ENCODE measurements at regions not wholly inside any gene's neighbourhood (a gene's known extent, or its start where the extent isn't known, plus 50 kb on each side); places are given as distances from the start of the nearest gene placed in this dataset.

- H3K27ac Mint-ChIP-seq: no peak overlapping the region
- H3K27me3 Mint-ChIP-seq (ENCODE audit: low read depth, poor library complexity): no peaks in the 10 kb centered on the region
- H3K4me3 Mint-ChIP-seq: no peak overlapping the region
- no peak for DNase-seq
- H3K4me1 Mint-ChIP-seq: no peaks in the 10 kb centered on the region
- no peaks in the 10 kb centered on the region for H3K36me3 Mint-ChIP-seq (ENCODE audit: low read depth)
- H3K9me3 Mint-ChIP-seq: peaks cover 4% of the 10 kb centered on the region
- TF ChIP-seq CTCF (IDR thresholded peaks at IDR 0.05): no peak
These were observed 271.9 kb upstream of the GPC6 start for GRCh38 chr13:92954746-92955145.

- DNase-seq: no peak
- Mint-ChIP-seq H3K4me3 (no peak overlapping the region), H3K27ac (no peak overlapping the region), H3K36me3 (ENCODE audit: low read depth) (peaks cover 5% of the 10 kb centered on the region), H3K27me3 (ENCODE audit: low read depth, poor library complexity) (no peaks in the 10 kb centered on the region), H3K9me3 (peaks cover 21% of the 10 kb centered on the region), H3K4me1 (no peaks in the 10 kb centered on the region)
- TF ChIP-seq CTCF (IDR thresholded peaks at IDR 0.05): no peak
These were observed 266.8 kb upstream of the GPC6 start for GRCh38 chr13:92959790-92960189.

- H3K9me3 Mint-ChIP-seq: peaks cover 21% of the 10 kb centered on the region
- no peak for DNase-seq
- TF ChIP-seq CTCF (IDR thresholded peaks at IDR 0.05): no peak
- H3K4me1 Mint-ChIP-seq: no peaks in the 10 kb centered on the region
- H3K4me3 Mint-ChIP-seq: no peak overlapping the region
- no peak overlapping the region for H3K27ac Mint-ChIP-seq
- H3K27me3 Mint-ChIP-seq (ENCODE audit: low read depth, poor library complexity): peaks cover 4% of the 10 kb centered on the region
- H3K36me3 Mint-ChIP-seq (ENCODE audit: low read depth): peaks cover 5% of the 10 kb centered on the region
These were observed 263.6 kb upstream of the GPC6 start for GRCh38 chr13:92963029-92963428.

- DNase-seq: no peak
- Mint-ChIP-seq H3K36me3 (ENCODE audit: low read depth) (peaks cover 5% of the 10 kb centered on the region), H3K4me1 (no peaks in the 10 kb centered on the region), H3K27ac (no peak overlapping the region), H3K4me3 (no peak overlapping the region), H3K9me3 (peaks cover 9% of the 10 kb centered on the region), H3K27me3 (ENCODE audit: low read depth, poor library complexity) (peaks cover 6% of the 10 kb centered on the region)
- TF ChIP-seq CTCF (IDR thresholded peaks at IDR 0.05): no peak
These were observed 260.3 kb upstream of the GPC6 start for GRCh38 chr13:92966341-92966740.

GRCh38 chr13:92966900-92967299 is 259.7 kb upstream of the GPC6 start:
- Mint-ChIP-seq H3K9me3 (peaks cover 5% of the 10 kb centered on the region), H3K4me3 (no peak overlapping the region), H3K27me3 (ENCODE audit: low read depth, poor library complexity) (peaks cover 11% of the 10 kb centered on the region), H3K27ac (no peak overlapping the region), H3K36me3 (ENCODE audit: low read depth) (peaks cover 5% of the 10 kb centered on the region), H3K4me1 (no peaks in the 10 kb centered on the region)
- no peak for DNase-seq
- no peak for TF ChIP-seq CTCF (IDR thresholded peaks at IDR 0.05)

- H3K36me3 Mint-ChIP-seq (ENCODE audit: low read depth): peaks cover 5% of the 10 kb centered on the region
- DNase-seq: no peak
- peaks cover 11% of the 10 kb centered on the region for H3K27me3 Mint-ChIP-seq (ENCODE audit: low read depth, poor library complexity)
- no peak overlapping the region for H3K4me3 Mint-ChIP-seq
- no peak overlapping the region for H3K27ac Mint-ChIP-seq
- H3K4me1 Mint-ChIP-seq: no peaks in the 10 kb centered on the region
- no peak for TF ChIP-seq CTCF (IDR thresholded peaks at IDR 0.05)
- peaks cover 5% of the 10 kb centered on the region for H3K9me3 Mint-ChIP-seq
These were observed 258.7 kb upstream of the GPC6 start for GRCh38 chr13:92967923-92968322.

Measured in nephron progenitor cell (in vitro differentiated cells).